GM13976 (cell line): ENCODE measurements at regions not wholly inside any gene's neighbourhood (a gene's known extent, or its start where the extent isn't known, plus 50 kb on each side); places are given as distances from the start of the nearest gene placed in this dataset.
"Not testable (repeated sequence)": the region's sequence is repeated elsewhere in the genome, so short reads cannot be mapped to it uniquely, and the experiment has no call there.

Experiments used
- DNase-seq: peaks from one replicate; pipeline ENCODE4 v3.0.0; 2012; ENCODE audit warnings: low spot score
- CTCF ChIP-seq: IDR thresholded peaks from 2 replicates; pipeline ENCODE4 v1.5.1; 2012; ENCODE audit warnings: borderline replicate concordance, mild to moderate bottlenecking; ENCODE audit not compliant: insufficient read depth; ENCODE audit errors: extremely low read depth, missing control alignments, control extremely low read depth
- in situ Hi-C: fragments of 300-500 bp; cut with MboI; formaldehyde crosslinking; loops from one replicate; pipeline ENCODE4 v1.12.0; 2022; ENCODE audit warnings: low sequenced_read_pairs, mixed read lengths, inconsistent platforms; ENCODE audit not compliant: unreplicated experiment

GRCh38 chr13:74726206-74726605, 592.0 kb upstream of the KLF12 start:
- in situ Hi-C loops = no loop called here
- no peak for DNase-seq
- no peak for TF ChIP-seq CTCF

- DNase-seq, in situ Hi-C loops: not testable (repeated sequence)
Observed at GRCh38 chr13:74718232-74718842, 584.1 kb upstream of the KLF12 start.

- TF ChIP-seq CTCF = no peak
- in situ Hi-C loops = no loop called here
- no peak for DNase-seq
Observed at GRCh38 chr13:74715718-74716117, 581.5 kb upstream of the KLF12 start.

GRCh38 chr13:74710006-74710405, 575.8 kb upstream of the KLF12 start:
- in situ Hi-C loops = no loop called here

GRCh38 chr13:74709226-74709625, 575.0 kb upstream of the KLF12 start:
- DNase-seq = no peak
- TF ChIP-seq CTCF = no peak
- in situ Hi-C loops = no loop called here

More at GRCh38 chr13:74710006-74710405, 575.8 kb upstream of the KLF12 start:
- TF ChIP-seq CTCF = no peak
- no peak for DNase-seq

- in situ Hi-C loops = no loop called here
- no peak for TF ChIP-seq CTCF
- DNase-seq = no peak
Observed at GRCh38 chr13:74708629-74709028, 574.4 kb upstream of the KLF12 start.

- TF ChIP-seq CTCF = no peak
- DNase-seq = no peak
- in situ Hi-C loops = no loop called here
Observed at GRCh38 chr13:74707291-74707690, 573.1 kb upstream of the KLF12 start.

GRCh38 chr13:74706801-74707200, 572.6 kb upstream of the KLF12 start:
- in situ Hi-C loops = no loop called here
- no peak for DNase-seq
- TF ChIP-seq CTCF = no peak
